Panc1 (cell line): ENCODE measurements at regions not wholly inside any gene's neighbourhood (a gene's known extent, or its start where the extent isn't known, plus 50 kb on each side); places are given as distances from the start of the nearest gene placed in this dataset.

ENCODE experiments used
- ATAC-seq: fragments of 200-7000 bp; cut with Tn5 transposase; 2 replicates; pipeline ENCODE4 v1.9.1; 2020; ENCODE audit warnings: mild to moderate bottlenecking, moderate library complexity
- BruUV-seq: library from RNA; stranded (reverse); fragments of 400-500 nt; replicated peaks from 2 replicates; lab custom pipeline; 2021; lab: Mats Ljungman, UMichigan
- CTCF ChIA-PET: fragments of 300-600 bp; sonication (Branson Sonifier 250); formaldehyde crosslinking; loops from one replicate; lab custom pipeline; 2022; ENCODE audit warnings: antibody characterized with exemption; lab: Charles Lee
- POLR2A ChIA-PET: fragments of 300-600 bp; sonication (Branson Sonifier 250); formaldehyde crosslinking; loops from one replicate; lab custom pipeline; 2022; ENCODE audit warnings: antibody characterized with exemption; lab: Charles Lee
- DNase-seq: peaks from one replicate; pipeline ENCODE4 v3.0.0-alpha.2; 2010; ENCODE audit warnings: low read depth, low spot score
- H3K27ac ChIP-seq: 2 replicates; pipeline ENCODE4 v1.5.1; 2011; ENCODE audit warnings: mild to moderate bottlenecking, low read length, inconsistent platforms
- H3K27me3 ChIP-seq: fragments of 200-500 bp; sonication (Bioruptor generic); 2 replicates; pipeline ENCODE4 v1.6.0; 2014; ENCODE audit warnings: low read length, inconsistent platforms; ENCODE audit not compliant: control insufficient read depth, insufficient read depth
- H3K36me3 ChIP-seq: fragments of 200-500 bp; sonication (Bioruptor generic); 2 replicates; pipeline ENCODE4 v1.5.1; 2014; ENCODE audit warnings: inconsistent platforms, mild to moderate bottlenecking, low read length, moderate library complexity; ENCODE audit not compliant: control insufficient read depth, insufficient read depth
- H3K4me1 ChIP-seq: 2 replicates; pipeline ENCODE4 v1.5.1; 2011; ENCODE audit warnings: inconsistent platforms, mild to moderate bottlenecking, low read length, moderate library complexity; ENCODE audit not compliant: control insufficient read depth, insufficient read depth
- H3K4me3 ChIP-seq, 2 experiments: 2 replicates each; pipeline ENCODE4 v1.5.1; 2011 to 2012; ENCODE audit warnings: low read depth in 2 of 2, low read length in 2 of 2, mild to moderate bottlenecking in 2 of 2, inconsistent platforms in 1 of 2, moderate library complexity in 1 of 2
- H3K9me3 ChIP-seq: fragments of 200-500 bp; sonication (Bioruptor generic); 2 replicates; pipeline ENCODE4 v1.5.1; 2014; ENCODE audit warnings: low read depth, mild to moderate bottlenecking, inconsistent platforms, low read length, moderate library complexity; ENCODE audit not compliant: control insufficient read depth, insufficient read depth
- POLR2AphosphoS5 ChIP-seq: IDR thresholded peaks from 2 replicates; pipeline ENCODE4 v1.6.1; 2012; ENCODE audit warnings: mild to moderate bottlenecking, low read depth, low read length, moderate library complexity
- SIN3A ChIP-seq: IDR thresholded peaks from 2 replicates; pipeline ENCODE4 v1.6.1; 2012; ENCODE audit warnings: low read depth, mild to moderate bottlenecking, low read length, moderate library complexity, borderline replicate concordance; ENCODE audit not compliant: insufficient read depth
- TCF7L2 ChIP-seq: IDR thresholded peaks from 2 replicates; pipeline ENCODE4 v1.6.1; 2011; ENCODE audit warnings: mild to moderate bottlenecking, low read depth, low read length, inconsistent platforms
- in situ Hi-C: cut with HindIII; loops from 2 replicates; pipeline ENCODE4 v1.10.0; 2016; ENCODE audit warnings: low sequenced_read_pairs, low pct_unique_long_range_greater_than_20kb
- intact Hi-C: fragments of 100-400 bp; cut with micrococcal nuclease; formaldehyde crosslinking; loops from one replicate; pipeline ENCODE4 v1.10.0; 2022; ENCODE audit not compliant: unreplicated experiment
- TF ChIP-seq, protein P1 (sequence below), 2 experiments: IDR thresholded peaks; 2 replicates each; pipeline ENCODE4 v1.6.1; 2011 to 2012; ENCODE audit warnings: low read depth in 2 of 2, control low read depth in 1 of 2, low read length in 1 of 2, mild to moderate bottlenecking in 1 of 2, moderate library complexity in 1 of 2; ENCODE audit not compliant: insufficient read depth in 1 of 2
- TF ChIP-seq, protein P2 (sequence below): fragments of 450-650 bp; IDR thresholded peaks from 2 replicates; pipeline ENCODE4 v1.5.1; 2017; ENCODE audit warnings: mild to moderate bottlenecking

DNA sequence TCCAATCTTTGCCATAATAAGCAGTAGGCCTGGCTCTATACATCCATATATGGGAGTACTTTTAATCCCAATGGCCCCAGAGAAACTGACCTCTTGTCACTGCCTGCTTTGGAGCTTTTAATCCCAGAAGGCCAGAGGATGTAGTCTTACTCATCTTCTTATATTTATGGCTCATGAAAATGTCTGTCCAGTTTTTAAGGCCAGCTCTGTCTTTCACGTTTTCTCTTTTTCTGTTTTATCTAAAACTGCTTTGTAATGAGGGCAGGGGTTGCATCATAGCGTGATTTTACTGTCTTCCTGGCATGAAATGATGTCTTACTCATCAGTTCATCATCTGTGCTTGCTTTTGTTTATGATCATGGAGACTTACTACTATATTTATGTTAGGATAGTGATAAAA, 1094.9 kb downstream of the MAT2B start:
- Histone ChIP-seq H3K4me1 (no peaks in the 10 kb centered on the region), H3K27me3 (no peaks in the 10 kb centered on the region), H3K9me3 (no peaks in the 10 kb centered on the region), H3K4me3 (no peak overlapping the region), H3K27ac (no peak overlapping the region), H3K36me3 (no peaks in the 10 kb centered on the region)
- no peak for ATAC-seq
- in situ Hi-C loops: no loop called here
- BruUV-seq: no TSS peak
- ChIA-PET POLR2A (no interaction called here), CTCF (no interaction called here)
- no peak for DNase-seq
- TF ChIP-seq, protein P1, sequence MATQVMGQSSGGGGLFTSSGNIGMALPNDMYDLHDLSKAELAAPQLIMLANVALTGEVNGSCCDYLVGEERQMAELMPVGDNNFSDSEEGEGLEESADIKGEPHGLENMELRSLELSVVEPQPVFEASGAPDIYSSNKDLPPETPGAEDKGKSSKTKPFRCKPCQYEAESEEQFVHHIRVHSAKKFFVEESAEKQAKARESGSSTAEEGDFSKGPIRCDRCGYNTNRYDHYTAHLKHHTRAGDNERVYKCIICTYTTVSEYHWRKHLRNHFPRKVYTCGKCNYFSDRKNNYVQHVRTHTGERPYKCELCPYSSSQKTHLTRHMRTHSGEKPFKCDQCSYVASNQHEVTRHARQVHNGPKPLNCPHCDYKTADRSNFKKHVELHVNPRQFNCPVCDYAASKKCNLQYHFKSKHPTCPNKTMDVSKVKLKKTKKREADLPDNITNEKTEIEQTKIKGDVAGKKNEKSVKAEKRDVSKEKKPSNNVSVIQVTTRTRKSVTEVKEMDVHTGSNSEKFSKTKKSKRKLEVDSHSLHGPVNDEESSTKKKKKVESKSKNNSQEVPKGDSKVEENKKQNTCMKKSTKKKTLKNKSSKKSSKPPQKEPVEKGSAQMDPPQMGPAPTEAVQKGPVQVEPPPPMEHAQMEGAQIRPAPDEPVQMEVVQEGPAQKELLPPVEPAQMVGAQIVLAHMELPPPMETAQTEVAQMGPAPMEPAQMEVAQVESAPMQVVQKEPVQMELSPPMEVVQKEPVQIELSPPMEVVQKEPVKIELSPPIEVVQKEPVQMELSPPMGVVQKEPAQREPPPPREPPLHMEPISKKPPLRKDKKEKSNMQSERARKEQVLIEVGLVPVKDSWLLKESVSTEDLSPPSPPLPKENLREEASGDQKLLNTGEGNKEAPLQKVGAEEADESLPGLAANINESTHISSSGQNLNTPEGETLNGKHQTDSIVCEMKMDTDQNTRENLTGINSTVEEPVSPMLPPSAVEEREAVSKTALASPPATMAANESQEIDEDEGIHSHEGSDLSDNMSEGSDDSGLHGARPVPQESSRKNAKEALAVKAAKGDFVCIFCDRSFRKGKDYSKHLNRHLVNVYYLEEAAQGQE (IDR thresholded peaks at IDR 0.05; ENCODE audit: insufficient read depth in 1 of 2, low read depth in 2 of 2, low read length in 1 of 2): no peak
- TF ChIP-seq TCF7L2: no peak
- TF ChIP-seq SIN3A: no peak
- intact Hi-C loops: no loop called here

DNA sequence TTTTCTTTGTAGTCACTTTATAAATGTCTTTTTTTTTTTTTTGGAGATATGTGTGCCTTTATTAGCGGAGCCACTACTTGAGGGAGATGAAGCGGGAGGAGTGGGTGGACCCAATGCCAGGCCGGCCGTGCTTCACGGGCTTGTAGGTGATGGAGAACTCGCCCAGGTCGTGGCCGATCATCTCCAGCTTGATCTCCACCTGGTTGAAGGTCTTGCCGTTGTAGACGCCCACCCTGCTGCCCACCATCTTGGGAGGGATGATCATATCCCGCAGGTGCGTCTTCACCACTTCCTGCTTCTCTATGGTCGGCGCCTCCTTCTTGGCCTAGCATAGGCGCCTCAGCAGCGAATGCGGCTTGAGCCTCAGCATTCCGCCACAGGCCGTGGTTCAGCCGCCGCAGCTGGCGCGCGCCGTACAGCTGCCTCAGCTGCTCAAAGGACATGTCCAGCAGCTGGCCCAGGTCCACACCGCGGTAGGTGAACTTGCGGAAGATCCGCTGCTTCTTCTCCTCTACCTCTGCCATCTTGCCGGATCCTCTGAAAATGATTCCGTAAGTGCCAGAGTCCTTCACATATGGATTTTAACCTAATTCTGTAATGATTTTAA, 1095.6 kb downstream of the MAT2B start:
- H3K4me3 ChIP-seq: no peak overlapping the region
- intact Hi-C loops: no loop called here
- ATAC-seq (no peak), DNase-seq (no peak)
- CTCF ChIA-PET: no interaction called here
- TF ChIP-seq SIN3A (no peak), POLR2AphosphoS5 (no peak), TCF7L2 (no peak)
- TF ChIP-seq, protein P2, sequence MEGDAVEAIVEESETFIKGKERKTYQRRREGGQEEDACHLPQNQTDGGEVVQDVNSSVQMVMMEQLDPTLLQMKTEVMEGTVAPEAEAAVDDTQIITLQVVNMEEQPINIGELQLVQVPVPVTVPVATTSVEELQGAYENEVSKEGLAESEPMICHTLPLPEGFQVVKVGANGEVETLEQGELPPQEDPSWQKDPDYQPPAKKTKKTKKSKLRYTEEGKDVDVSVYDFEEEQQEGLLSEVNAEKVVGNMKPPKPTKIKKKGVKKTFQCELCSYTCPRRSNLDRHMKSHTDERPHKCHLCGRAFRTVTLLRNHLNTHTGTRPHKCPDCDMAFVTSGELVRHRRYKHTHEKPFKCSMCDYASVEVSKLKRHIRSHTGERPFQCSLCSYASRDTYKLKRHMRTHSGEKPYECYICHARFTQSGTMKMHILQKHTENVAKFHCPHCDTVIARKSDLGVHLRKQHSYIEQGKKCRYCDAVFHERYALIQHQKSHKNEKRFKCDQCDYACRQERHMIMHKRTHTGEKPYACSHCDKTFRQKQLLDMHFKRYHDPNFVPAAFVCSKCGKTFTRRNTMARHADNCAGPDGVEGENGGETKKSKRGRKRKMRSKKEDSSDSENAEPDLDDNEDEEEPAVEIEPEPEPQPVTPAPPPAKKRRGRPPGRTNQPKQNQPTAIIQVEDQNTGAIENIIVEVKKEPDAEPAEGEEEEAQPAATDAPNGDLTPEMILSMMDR: no peak
- TF ChIP-seq, protein P1 (IDR thresholded peaks at IDR 0.05; ENCODE audit: insufficient read depth in 1 of 2, low read depth in 2 of 2, low read length in 1 of 2): no peak
- in situ Hi-C loops: no loop called here
- H3K27me3 ChIP-seq: no peaks in the 10 kb centered on the region
- BruUV-seq: no TSS peak
- H3K27ac ChIP-seq: no peak overlapping the region
- POLR2A ChIA-PET: no interaction called here
- no peaks in the 10 kb centered on the region for H3K36me3 ChIP-seq
- no peaks in the 10 kb centered on the region for H3K4me1 ChIP-seq
- H3K9me3 ChIP-seq: no peaks in the 10 kb centered on the region
